RKO (cell line): ENCODE measurements at regions not wholly inside any gene's neighbourhood (a gene's known extent, or its start where the extent isn't known, plus 50 kb on each side); places are given as distances from the start of the nearest gene placed in this dataset.
"Not testable (repeated sequence)": the region's sequence is repeated elsewhere in the genome, so short reads cannot be mapped to it uniquely, and the experiment has no call there.

ENCODE experiments used
- DNase-seq: peaks from one replicate; pipeline ENCODE4 v3.0.0-alpha.2; 2016; ENCODE audit warnings: low spot score

GRCh38 chr5:124512236-124512635 lies 234.2 kb downstream of the ZNF608 start:
- no peak for DNase-seq

GRCh38 chr5:124511791-124512190 lies 234.6 kb downstream of the ZNF608 start:
- no peak for DNase-seq

GRCh38 chr5:124507688-124508087 lies 238.8 kb downstream of the ZNF608 start:
- DNase-seq: no peak

- no peak for DNase-seq
Measured at GRCh38 chr5:124504081-124504916, 242.1 kb downstream of the ZNF608 start.

GRCh38 chr5:124502551-124502950 lies 243.9 kb downstream of the ZNF608 start:
- no peak for DNase-seq

- DNase-seq: not testable (repeated sequence)
Measured at GRCh38 chr5:124499818-124500217, 246.6 kb downstream of the ZNF608 start.

- DNase-seq: not testable (repeated sequence)
Measured at GRCh38 chr5:124496968-124497367, 249.5 kb downstream of the ZNF608 start.

- DNase-seq: no peak
Measured at GRCh38 chr5:124494540-124495116, 251.8 kb downstream of the ZNF608 start.

- DNase-seq: no peak
Measured at GRCh38 chr5:124492444-124493224, 253.8 kb downstream of the ZNF608 start.

GRCh38 chr5:124490315-124490714 lies 256.1 kb downstream of the ZNF608 start:
- DNase-seq: not testable (repeated sequence)

- no peak for DNase-seq
Measured at GRCh38 chr5:124481419-124481818, 265.0 kb downstream of the ZNF608 start.

GRCh38 chr5:124480964-124481363 lies 265.5 kb downstream of the ZNF608 start:
- no peak for DNase-seq

- DNase-seq: no peak
Measured at GRCh38 chr5:124480022-124480421, 266.4 kb downstream of the ZNF608 start.

GRCh38 chr5:124478264-124478663 lies 268.2 kb downstream of the ZNF608 start:
- DNase-seq: no peak

GRCh38 chr5:124477577-124477976 lies 268.9 kb downstream of the ZNF608 start:
- no peak for DNase-seq

GRCh38 chr5:124477062-124477461 lies 269.4 kb downstream of the ZNF608 start:
- no peak for DNase-seq

GRCh38 chr5:124474528-124475215 lies 271.8 kb downstream of the ZNF608 start:
- DNase-seq: no peak

GRCh38 chr5:124468671-124469411 lies 277.6 kb downstream of the ZNF608 start:
- DNase-seq: no peak

- no peak for DNase-seq
Measured at GRCh38 chr5:124467745-124468144, 278.7 kb downstream of the ZNF608 start.

GRCh38 chr5:124466011-124466410 lies 280.4 kb downstream of the ZNF608 start:
- DNase-seq: no peak

- DNase-seq: no peak
Measured at GRCh38 chr5:124463851-124464250, 282.6 kb downstream of the ZNF608 start.

GRCh38 chr5:124462751-124463150 lies 283.7 kb downstream of the ZNF608 start:
- no peak for DNase-seq
